ENCODE measurements at regions not wholly inside any gene's neighbourhood (a gene's known extent, or its start where the extent isn't known, plus 50 kb on each side); places are given as distances from the start of the nearest gene placed in this dataset.

- TF ChIP-seq ZNF462 (CRISPR knock-in tag; IDR thresholded peaks at IDR 0.05) = no peak
- TF ChIP-seq EZH2 (IDR thresholded peaks at IDR 0.05; ENCODE audit: low read depth, unreplicated experiment) = no peak
- TF ChIP-seq POLR2AphosphoS5 (IDR thresholded peaks at IDR 0.05; ENCODE audit: low read depth) = no peak
- no peak for TF ChIP-seq EZH2phosphoT487 (IDR thresholded peaks at IDR 0.05; ENCODE audit: unreplicated experiment)
- no peak for TF ChIP-seq ZNF114 (CRISPR knock-in tag; IDR thresholded peaks at IDR 0.05)
- TF ChIP-seq STAT1 (IDR thresholded peaks at IDR 0.05; ENCODE audit: unreplicated experiment) = no peak
Measured at GRCh38 chr6:155717374-155717773, 261.7 kb upstream of the NOX3 start (continued).

- H4K20me1 ChIP-seq (replicated peaks; ENCODE audit: insufficient read depth) = no peaks in the 10 kb centered on the region
- H3K9me2 ChIP-seq (ENCODE audit: insufficient read depth) = peaks cover 2% of the 10 kb centered on the region; the same call in 1 of the 2 replicates
- H3K4me1 ChIP-seq (ENCODE audit: insufficient read depth) = no peaks in the 10 kb centered on the region
- Mint-ChIP-seq H3K9me3 (no peaks in the 10 kb centered on the region), H3K36me3 (ENCODE audit: low read depth) (no peaks in the 10 kb centered on the region), H3K4me3 (no peak overlapping the region), H3K27me3 (ENCODE audit: insufficient read depth, low read depth, poor library complexity) (no peaks in the 10 kb centered on the region), H3K4me1 (no peaks in the 10 kb centered on the region), H3K27ac (no peak overlapping the region)
- no peak overlapping the region for H3K4me3 ChIP-seq
- no peaks in the 10 kb centered on the region for H3K79me2 ChIP-seq (replicated peaks; ENCODE audit: insufficient read depth)
- no peak overlapping the region for H3K27ac ChIP-seq (ENCODE audit: low read depth)
- no peaks in the 10 kb centered on the region for H3K27me3 ChIP-seq (ENCODE audit: insufficient read depth)
- no peak overlapping the region for H2AFZ ChIP-seq
- H3F3A ChIP-seq (replicated peaks; ENCODE audit: low read depth) = no peaks in the 10 kb centered on the region
- no peaks in the 10 kb centered on the region for H3K36me3 ChIP-seq (ENCODE audit: insufficient read depth)
- DNase-seq (ENCODE audit: low spot score) (peak; percentile 9), ATAC-seq (peak; percentile 68)
- H3K4me2 ChIP-seq = no peak overlapping the region
- TF ChIP-seq REST (IDR thresholded peaks at IDR 0.05; ENCODE audit: unreplicated experiment) (no peak), CTCF (conservative IDR thresholded peaks at IDR 0.05; ENCODE audit: low read depth in 2 of 2) (peak; percentile 11 to 16; a peak in 1 of 4 replicates)
Measured at GRCh38 chr6:155710704-155711103, 255.1 kb upstream of the NOX3 start.

All from GM23338 (cell line).